NCI-H2227 (cell line): ENCODE measurements at regions not wholly inside any gene's neighbourhood (a gene's known extent, or its start where the extent isn't known, plus 50 kb on each side); places are given as distances from the start of the nearest gene placed in this dataset.
"Not testable (repeated sequence)": the region's sequence is repeated elsewhere in the genome, so short reads cannot be mapped to it uniquely, and the experiment has no call there.

Source experiments
- DNase-seq: peaks from one replicate; lab custom pipeline; 2025; ENCODE audit not compliant: unreplicated experiment; lab: John Stamatoyannopoulos, UW

GRCh38 chr7:84941936-84942335 is 244.9 kb downstream of the SEMA3D start:
- DNase-seq = no peak

- no peak for DNase-seq
These were observed 245.6 kb downstream of the SEMA3D start for GRCh38 chr7:84941291-84941690.

- no peak for DNase-seq
These were observed 247.0 kb downstream of the SEMA3D start for GRCh38 chr7:84939888-84940287.

GRCh38 chr7:84939442-84939841 is 247.4 kb downstream of the SEMA3D start:
- no peak for DNase-seq

- DNase-seq = no peak
These were observed 262.5 kb downstream of the SEMA3D start for GRCh38 chr7:84924353-84924752.

- DNase-seq = no peak
These were observed 263.5 kb downstream of the SEMA3D start for GRCh38 chr7:84923348-84923747.

- no peak for DNase-seq
These were observed 265.7 kb downstream of the SEMA3D start for GRCh38 chr7:84921154-84921553.

GRCh38 chr7:84916973-84917372 is 269.9 kb downstream of the SEMA3D start:
- not testable (repeated sequence) for DNase-seq

GRCh38 chr7:84916161-84916560 is 270.7 kb downstream of the SEMA3D start:
- DNase-seq = no peak

- DNase-seq = no peak
These were observed 272.3 kb downstream of the SEMA3D start for GRCh38 chr7:84914598-84914997.

- DNase-seq = no peak
These were observed 273.1 kb downstream of the SEMA3D start for GRCh38 chr7:84913731-84914130.

- DNase-seq = no peak
These were observed 273.7 kb downstream of the SEMA3D start for GRCh38 chr7:84912993-84913635.

GRCh38 chr7:84912537-84912936 is 274.3 kb downstream of the SEMA3D start:
- DNase-seq = no peak

- no peak for DNase-seq
These were observed 274.8 kb downstream of the SEMA3D start for GRCh38 chr7:84912018-84912417.

- DNase-seq = no peak
These were observed 275.8 kb downstream of the SEMA3D start for GRCh38 chr7:84911077-84911476.

- not testable (repeated sequence) for DNase-seq
These were observed 276.5 kb downstream of the SEMA3D start for GRCh38 chr7:84910322-84910721.

GRCh38 chr7:84908196-84908793 is 278.6 kb downstream of the SEMA3D start:
- no peak for DNase-seq

GRCh38 chr7:84906889-84907288 is 280.0 kb downstream of the SEMA3D start:
- no peak for DNase-seq

GRCh38 chr7:84904561-84904960 is 282.3 kb downstream of the SEMA3D start:
- DNase-seq = no peak

- no peak for DNase-seq
These were observed 285.5 kb downstream of the SEMA3D start for GRCh38 chr7:84901366-84901765.

- DNase-seq = no peak
These were observed 286.6 kb downstream of the SEMA3D start for GRCh38 chr7:84900215-84900614.

- no peak for DNase-seq
These were observed 291.3 kb downstream of the SEMA3D start for GRCh38 chr7:84895563-84895962.

GRCh38 chr7:84883570-84883969 is 303.3 kb downstream of the SEMA3D start:
- not testable (repeated sequence) for DNase-seq
